Natural killer cell (primary cell): ENCODE measurements at regions not wholly inside any gene's neighbourhood (a gene's known extent, or its start where the extent isn't known, plus 50 kb on each side); places are given as distances from the start of the nearest gene placed in this dataset.

ENCODE experiments used
- ATAC-seq, 3 donors: fragments of 150-1000 bp in 2 of 3; fragments of 200-7000 bp in 1 of 3; cut with Tn5 transposase; 1 replicate in 1 of 3; 2 replicates in 2 of 3; pipeline ENCODE4 v1.10.0; 2021; ENCODE audit warnings: mild to moderate bottlenecking in 2 of 3, moderate library complexity in 2 of 3
- DNase-seq, 2 donors: peaks; one replicate each; pipeline versions ENCODE4 v3.0.0 to v3.0.0-alpha.2; 2013 to 2021; ENCODE audit warnings: mixed read lengths in 1 of 2
- H3K27ac ChIP-seq: one replicate; pipeline ENCODE4 v1.5.1; 2013; ENCODE audit warnings: mild to moderate bottlenecking, low read length
- H3K27me3 ChIP-seq: one replicate; pipeline ENCODE4 v1.6.1; 2013; ENCODE audit warnings: low read length; ENCODE audit not compliant: control insufficient read depth, insufficient read depth
- H3K36me3 ChIP-seq: one replicate; pipeline ENCODE4 v1.6.1; 2013; ENCODE audit warnings: low read length; ENCODE audit not compliant: control insufficient read depth, insufficient read depth
- H3K4me1 ChIP-seq: one replicate; pipeline ENCODE4 v1.6.1; 2013; ENCODE audit warnings: low read length; ENCODE audit not compliant: control insufficient read depth, insufficient read depth
- H3K4me3 ChIP-seq: one replicate; pipeline ENCODE4 v1.5.1; 2013; ENCODE audit warnings: low read length
- H3K9me3 ChIP-seq: one replicate; pipeline ENCODE4 v1.6.1; 2013; ENCODE audit warnings: low read length; ENCODE audit not compliant: control insufficient read depth, insufficient read depth
- H3K27ac Mint-ChIP-seq, 2 donors: one replicate each; pipeline ENCODE4 v1.8.0; 2022; ENCODE audit warnings: mild to moderate bottlenecking in 2 of 2, mixed read lengths in 2 of 2, moderate library complexity in 1 of 2
- H3K27me3 Mint-ChIP-seq, 2 donors: one replicate each; pipeline ENCODE4 v1.8.0; 2022; ENCODE audit warnings: low read depth in 2 of 2, mixed read lengths in 2 of 2
- H3K36me3 Mint-ChIP-seq: one replicate; pipeline ENCODE4 v1.8.0; 2022; ENCODE audit warnings: mixed read lengths
- H3K4me1 Mint-ChIP-seq, 2 donors: one replicate each; pipeline ENCODE4 v1.8.0; 2022; ENCODE audit warnings: mixed read lengths in 2 of 2
- H3K4me3 Mint-ChIP-seq: one replicate; pipeline ENCODE4 v1.8.0; 2022; ENCODE audit warnings: mild to moderate bottlenecking, moderate library complexity, mixed read lengths
- H3K9me3 Mint-ChIP-seq, 2 donors: one replicate each; pipeline ENCODE4 v1.8.0; 2022; ENCODE audit warnings: mixed read lengths in 2 of 2
- CTCF ChIP-seq: fragments of 200-600 bp; IDR thresholded peaks from one replicate; pipeline ENCODE4 v1.8.0; 2022; ENCODE audit warnings: antibody characterized with exemption
- WGBS: methylation state at CpG from one replicate; pipeline ENCODE4 v1.1.7; 2013; ENCODE audit warnings: missing lambda C conversion rate; ENCODE audit not compliant: insufficient coverage; 5-methylcytosine and 5-hydroxymethylcytosine counted together
- intact Hi-C: fragments of 100-400 bp; cut with micrococcal nuclease; formaldehyde crosslinking; loops from one replicate; pipeline ENCODE4 v1.14.2; 2022

GRCh38 chr6:113381959-113382358 is 475.2 kb upstream of the MARCKS start:
- WGBS = 10% methylated on average over 1 of the region's 2 CpGs
- Histone ChIP-seq H3K27ac (no peak overlapping the region), H3K36me3 (no peaks in the 10 kb centered on the region), H3K4me3 (no peak overlapping the region), H3K9me3 (no peaks in the 10 kb centered on the region), H3K4me1 (no peaks in the 10 kb centered on the region), H3K27me3 (no peaks in the 10 kb centered on the region)
- Mint-ChIP-seq H3K36me3 (no peaks in the 10 kb centered on the region), H3K9me3 (no peaks in the 10 kb centered on the region), H3K4me1 (no peaks in the 10 kb centered on the region), H3K4me3 (no peak overlapping the region), H3K27ac (no peak overlapping the region), H3K27me3 (no peaks in the 10 kb centered on the region)
- no peak for ATAC-seq
- DNase-seq = no peak
- intact Hi-C loops = no loop called here
- no peak for TF ChIP-seq CTCF

- Mint-ChIP-seq H3K27ac (no peak overlapping the region), H3K4me1 (no peaks in the 10 kb centered on the region), H3K4me3 (no peak overlapping the region), H3K27me3 (no peaks in the 10 kb centered on the region), H3K9me3 (no peaks in the 10 kb centered on the region), H3K36me3 (no peaks in the 10 kb centered on the region)
- Histone ChIP-seq H3K9me3 (no peaks in the 10 kb centered on the region), H3K36me3 (no peaks in the 10 kb centered on the region), H3K27ac (no peak overlapping the region), H3K4me3 (no peak overlapping the region), H3K4me1 (no peaks in the 10 kb centered on the region), H3K27me3 (no peaks in the 10 kb centered on the region)
- DNase-seq = no peak
- ATAC-seq = no peak
- no peak for TF ChIP-seq CTCF
- WGBS = no CpG with 5 or more reads among the region's 2 CpGs
- intact Hi-C loops = no loop called here
Measured at GRCh38 chr6:113383701-113384100, 473.4 kb upstream of the MARCKS start.

GRCh38 chr6:113385020-113385431 is 472.1 kb upstream of the MARCKS start:
- Histone ChIP-seq H3K4me3 (no peak overlapping the region), H3K27ac (no peak overlapping the region), H3K9me3 (no peaks in the 10 kb centered on the region), H3K4me1 (no peaks in the 10 kb centered on the region), H3K36me3 (no peaks in the 10 kb centered on the region), H3K27me3 (no peaks in the 10 kb centered on the region)
- H3K27me3 Mint-ChIP-seq = no peaks in the 10 kb centered on the region
- no peak for TF ChIP-seq CTCF
- no peaks in the 10 kb centered on the region for H3K4me1 Mint-ChIP-seq
- H3K4me3 Mint-ChIP-seq = no peak overlapping the region
- DNase-seq = no peak
- ATAC-seq = no peak
- no peak overlapping the region for H3K27ac Mint-ChIP-seq
- intact Hi-C loops = no loop called here
- H3K9me3 Mint-ChIP-seq = no peaks in the 10 kb centered on the region
- WGBS = no CpG with 5 or more reads among the region's 2 CpGs
- no peaks in the 10 kb centered on the region for H3K36me3 Mint-ChIP-seq

- peaks cover 0 to 2% of the 10 kb centered on the region in 2 donors for H3K9me3 Mint-ChIP-seq
- Histone ChIP-seq H3K4me1 (no peaks in the 10 kb centered on the region), H3K27me3 (no peaks in the 10 kb centered on the region), H3K27ac (no peak overlapping the region), H3K9me3 (no peaks in the 10 kb centered on the region), H3K4me3 (no peak overlapping the region), H3K36me3 (no peaks in the 10 kb centered on the region)
- intact Hi-C loops = no loop called here
- no peak for DNase-seq
- H3K36me3 Mint-ChIP-seq = no peaks in the 10 kb centered on the region
- no peaks in the 10 kb centered on the region for H3K4me1 Mint-ChIP-seq
- no peak overlapping the region for H3K27ac Mint-ChIP-seq
- H3K27me3 Mint-ChIP-seq = no peaks in the 10 kb centered on the region
- WGBS = no CpG with 5 or more reads among the region's 2 CpGs
- no peak for TF ChIP-seq CTCF
- H3K4me3 Mint-ChIP-seq = no peak overlapping the region
- ATAC-seq = no peak
Measured at GRCh38 chr6:113388996-113389395, 468.1 kb upstream of the MARCKS start.
